ENCODE measurements at regions not wholly inside any gene's neighbourhood (a gene's known extent, or its start where the extent isn't known, plus 50 kb on each side); places are given as distances from the start of the nearest gene placed in this dataset.
A peak's percentile ranks its signal among the peaks of the same experiment; 100 is the strongest.
"Not testable (repeated sequence)": the region's sequence is repeated elsewhere in the genome, so short reads cannot be mapped to it uniquely, and the experiment has no call there.

GRCh38 chrX:28205905-28206304, 224.7 kb upstream of the DCAF8L1 start:
- DNase-seq (ENCODE audit: low read depth in 4 of 4, low spot score in 3 of 4) = no peak

- no peak for DNase-seq (ENCODE audit: low read depth in 4 of 4, low spot score in 3 of 4)
Measured at GRCh38 chrX:28205126-28205525, 223.9 kb upstream of the DCAF8L1 start.

DNA sequence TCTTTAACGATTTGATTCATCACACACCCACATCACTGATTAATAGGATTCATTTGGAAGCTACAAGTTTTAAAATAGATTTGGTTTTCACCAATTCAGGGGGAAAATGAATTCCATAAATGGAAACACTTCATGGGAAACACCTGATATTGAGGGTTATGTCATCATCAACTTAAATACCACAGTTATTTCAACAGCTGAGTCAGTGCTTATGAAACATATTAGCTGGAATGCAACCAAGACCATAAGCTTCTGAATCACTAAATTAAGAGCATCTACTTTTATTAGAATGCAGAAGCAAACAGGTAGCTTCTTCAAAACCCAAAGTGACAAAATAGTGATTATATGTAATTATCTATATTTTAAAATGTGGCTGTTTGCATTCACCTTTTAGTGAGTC, 207.8 kb upstream of the DCAF8L1 start:
- no peak for DNase-seq (ENCODE audit: low read depth in 4 of 4, low spot score in 3 of 4)

DNA sequence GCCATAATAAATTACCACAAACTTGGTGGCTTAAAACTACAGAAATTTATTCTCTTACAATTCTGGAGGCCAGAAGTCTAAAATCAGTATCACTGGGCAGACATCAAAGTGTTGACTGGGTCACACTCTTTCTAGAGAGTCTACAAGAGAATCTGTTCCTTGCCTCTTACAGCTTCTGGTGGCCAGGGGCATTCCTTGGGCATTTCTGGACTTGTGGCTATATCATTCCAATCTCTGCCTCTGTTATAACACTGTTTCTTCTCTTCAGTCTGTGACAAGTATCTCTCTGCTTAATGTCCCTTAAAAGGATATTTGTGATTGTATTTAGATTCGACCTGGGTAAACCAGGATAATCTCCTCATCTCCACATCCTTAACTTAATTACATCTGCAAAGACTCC, 207.3 kb upstream of the DCAF8L1 start:
- no peak for DNase-seq (ENCODE audit: low read depth in 4 of 4, low spot score in 3 of 4)

- DNase-seq (ENCODE audit: low read depth in 4 of 4, low spot score in 3 of 4) = no peak
Measured at GRCh38 chrX:28180096-28180495, 198.8 kb upstream of the DCAF8L1 start.

GRCh38 chrX:28178206-28178605, 197.0 kb upstream of the DCAF8L1 start:
- DNase-seq (ENCODE audit: low read depth in 4 of 4, low spot score in 3 of 4) = no peak

GRCh38 chrX:28177202-28177601, 196.0 kb upstream of the DCAF8L1 start:
- DNase-seq (ENCODE audit: low read depth in 4 of 4, low spot score in 3 of 4) = no peak

- DNase-seq (ENCODE audit: low read depth in 4 of 4, low spot score in 3 of 4) = no peak
Measured at GRCh38 chrX:28170713-28171112, 189.5 kb upstream of the DCAF8L1 start.

DNA sequence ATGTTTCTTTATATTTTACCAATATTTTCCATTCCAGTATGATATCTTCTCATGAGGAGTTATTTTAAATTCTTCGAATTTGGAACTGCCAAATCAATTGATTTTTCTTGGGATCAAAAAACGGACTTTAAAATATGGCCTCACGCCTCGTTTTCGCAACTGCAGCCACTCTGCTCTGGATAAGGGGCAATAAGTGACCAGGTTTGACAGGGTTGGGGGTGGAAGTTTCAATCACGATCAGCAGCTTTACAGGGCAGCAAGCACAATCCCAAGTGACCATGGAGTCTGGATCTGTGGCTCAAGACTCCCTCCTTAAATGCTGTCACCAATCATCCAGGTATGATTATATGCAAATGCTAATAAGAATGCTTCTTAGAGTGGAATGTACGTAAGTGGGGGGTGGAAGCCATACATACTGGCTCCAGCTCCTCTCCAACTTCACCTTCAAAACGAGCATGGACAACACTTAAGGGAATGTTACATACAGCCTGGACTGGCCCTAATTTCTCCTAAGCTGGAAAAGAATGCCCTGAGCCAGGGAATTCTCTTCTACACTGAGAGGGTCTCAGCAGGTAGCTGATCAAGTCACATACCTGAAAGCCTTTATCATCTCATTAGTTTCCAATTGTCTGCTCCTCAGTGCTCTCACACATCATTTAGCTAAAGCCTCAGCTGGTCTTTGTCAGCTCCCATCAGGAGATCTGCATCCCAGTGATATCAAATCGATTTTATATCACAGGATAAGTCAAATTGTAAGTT, 176.9 kb upstream of the DCAF8L1 start:
- no peak for DNase-seq (ENCODE audit: low read depth in 4 of 4, low spot score in 3 of 4)

DNA sequence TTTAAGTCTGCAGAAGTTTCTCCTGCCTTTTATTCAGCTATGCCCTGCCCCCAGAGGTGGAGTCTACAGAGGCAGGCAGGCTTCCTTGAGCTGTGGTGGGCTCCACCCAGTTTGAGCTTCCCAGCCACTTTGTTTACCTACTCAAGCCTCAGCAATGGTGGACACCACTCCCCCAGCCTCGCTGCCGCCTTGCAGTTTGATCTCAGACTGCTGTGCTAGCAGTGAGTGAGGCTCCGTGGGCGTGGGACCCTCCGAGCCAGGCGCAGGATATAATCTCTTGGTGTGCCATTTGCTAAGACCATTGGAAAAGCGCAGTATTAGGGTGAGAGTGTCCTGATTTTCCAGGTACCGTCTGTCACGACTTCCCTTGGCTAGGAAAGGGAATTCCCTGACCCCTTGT, 171.0 kb upstream of the DCAF8L1 start:
- not testable (repeated sequence) for DNase-seq (ENCODE audit: low read depth in 4 of 4, low spot score in 3 of 4)

DNA sequence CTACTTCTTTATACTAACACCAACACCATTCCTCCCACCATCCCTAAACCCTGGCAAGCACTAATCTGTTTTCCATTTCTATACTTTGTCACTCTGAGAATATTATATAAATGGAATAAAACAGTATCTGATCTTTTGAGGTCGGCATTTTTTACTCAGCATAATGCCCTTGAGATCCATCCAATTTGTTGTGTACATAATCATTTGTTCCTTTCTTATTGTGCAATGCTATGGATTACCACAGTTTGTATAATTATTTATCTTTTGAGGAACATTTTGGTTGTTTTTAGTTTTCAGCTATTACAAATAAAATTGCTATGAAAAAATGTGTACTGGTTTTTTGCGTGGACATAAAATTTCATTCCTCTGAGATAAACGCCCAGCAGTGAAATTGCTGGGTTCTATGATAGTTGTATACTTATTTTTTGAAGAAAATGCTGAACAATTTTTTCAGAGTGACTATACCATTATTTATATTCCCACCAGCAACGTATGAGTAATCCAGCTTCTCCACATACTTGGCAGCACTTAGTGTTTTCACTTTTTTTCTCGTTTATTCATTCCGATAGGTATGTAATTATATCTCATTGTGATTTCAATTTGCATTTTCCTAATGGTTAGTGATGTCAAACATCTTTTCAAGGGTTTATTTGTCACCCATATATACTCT, 154.3 kb upstream of the DCAF8L1 start:
- DNase-seq (ENCODE audit: low read depth in 4 of 4, low spot score in 3 of 4) = no peak

DNA sequence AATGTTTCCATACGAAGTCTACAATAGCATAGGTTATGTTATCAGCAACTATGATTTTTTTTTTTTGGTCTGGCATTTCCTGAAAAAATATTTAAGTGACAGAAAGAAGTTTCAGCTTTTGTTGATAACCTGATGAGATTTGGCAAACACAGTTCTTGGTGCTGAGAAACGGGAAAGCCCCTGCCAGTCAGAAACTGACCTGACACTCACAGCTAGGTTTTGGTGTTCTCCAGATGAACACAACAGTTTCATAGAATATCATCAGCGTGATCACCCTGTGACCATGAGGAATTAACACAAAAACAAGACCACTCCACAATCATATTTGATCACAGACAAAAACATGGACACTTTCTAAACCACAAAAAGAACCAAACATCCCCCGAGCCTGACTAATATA, 152.5 kb upstream of the DCAF8L1 start:
- no peak for DNase-seq (ENCODE audit: low read depth in 4 of 4, low spot score in 3 of 4)

DNA sequence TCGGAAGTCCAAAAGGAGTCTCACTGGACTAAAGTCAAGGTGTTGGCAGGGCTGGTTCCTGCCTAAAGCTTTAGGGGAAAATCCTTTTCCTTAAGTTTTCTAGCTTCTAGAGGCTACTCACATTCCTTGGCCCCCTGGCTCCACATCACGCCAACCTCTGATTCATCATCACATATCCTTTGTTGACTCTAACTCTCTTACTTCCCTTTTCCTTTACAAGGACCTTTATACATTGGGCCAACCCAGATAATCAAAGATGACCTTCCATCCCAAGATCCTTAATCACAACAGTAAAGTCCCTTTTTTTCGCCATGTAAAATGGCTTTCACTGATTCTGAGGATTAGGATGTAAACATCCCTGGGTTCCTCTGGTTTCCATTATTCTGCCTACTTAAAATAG, 146.4 kb upstream of the DCAF8L1 start:
- DNase-seq (ENCODE audit: low read depth in 4 of 4, low spot score in 3 of 4) = no peak

DNA sequence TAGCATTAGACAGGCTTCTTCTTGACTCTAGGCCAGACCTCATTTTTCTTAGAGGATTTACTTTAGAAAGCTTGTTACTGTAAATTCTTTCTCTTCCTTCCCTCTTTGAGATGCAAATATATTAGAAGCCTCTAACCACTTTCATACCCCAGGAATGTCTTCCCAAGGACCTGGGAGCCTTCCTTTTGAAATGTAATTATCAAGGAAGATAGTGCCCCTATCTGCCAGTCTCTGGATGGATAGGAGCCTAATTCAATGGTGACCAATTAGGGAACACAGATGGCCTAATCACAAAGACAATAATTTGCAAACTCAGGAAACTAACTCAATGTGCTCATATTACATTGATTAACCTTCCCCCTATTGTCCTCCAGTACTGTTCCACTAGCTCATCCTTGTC, 145.6 kb upstream of the DCAF8L1 start:
- no peak for DNase-seq (ENCODE audit: low read depth in 4 of 4, low spot score in 3 of 4)

DNA sequence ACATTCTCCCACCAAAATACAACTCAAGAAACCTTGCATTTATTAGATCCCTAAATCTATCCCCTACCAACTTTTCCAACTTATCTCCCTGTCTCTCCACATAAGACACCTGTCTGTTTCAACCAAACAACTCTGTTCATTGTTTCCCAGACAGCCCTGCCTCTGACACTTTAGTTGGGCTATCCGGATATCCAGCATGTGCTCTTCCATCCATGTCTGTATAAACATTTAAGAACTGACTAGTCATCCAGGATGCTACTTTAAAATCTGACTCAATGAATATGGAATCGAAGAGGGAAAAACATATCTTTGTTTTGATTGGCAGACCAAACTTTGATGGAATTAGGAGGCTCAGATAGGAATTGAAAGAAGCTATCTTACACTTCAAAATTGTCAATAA, 143.2 kb upstream of the DCAF8L1 start:
- no peak for DNase-seq (ENCODE audit: low read depth in 4 of 4, low spot score in 3 of 4)

DNA sequence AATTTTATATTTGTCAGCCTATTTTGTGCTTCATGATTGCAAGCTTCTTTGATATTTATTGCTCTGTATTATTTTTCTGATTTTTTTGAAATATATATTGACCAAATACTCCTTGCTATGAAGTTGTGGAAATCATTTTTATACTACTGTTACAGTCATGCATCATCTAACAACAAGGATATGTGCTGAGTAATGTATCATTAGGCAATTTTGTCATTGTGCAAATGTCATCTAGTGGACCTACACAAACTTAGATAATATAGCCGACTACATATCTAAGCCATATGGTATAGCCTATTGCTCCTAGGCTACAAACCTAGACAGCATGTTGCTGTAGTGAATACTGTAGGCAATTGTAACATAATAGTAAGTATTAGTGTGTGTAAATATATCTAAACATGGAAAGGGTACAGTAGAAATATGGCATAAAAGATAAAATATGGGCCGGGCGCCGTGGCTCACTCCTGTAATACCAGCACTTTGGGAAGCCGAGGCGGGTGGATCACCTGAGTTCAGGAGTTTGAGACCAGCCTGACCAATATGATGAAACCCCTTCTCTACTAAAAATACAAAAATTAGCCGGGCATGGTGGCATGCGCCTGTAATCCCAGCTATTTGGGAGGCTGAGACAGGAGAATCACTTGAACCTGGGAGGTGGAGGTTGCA, 139.5 kb upstream of the DCAF8L1 start:
- DNase-seq (ENCODE audit: low read depth in 4 of 4, low spot score in 3 of 4) = not testable (repeated sequence)

DNA sequence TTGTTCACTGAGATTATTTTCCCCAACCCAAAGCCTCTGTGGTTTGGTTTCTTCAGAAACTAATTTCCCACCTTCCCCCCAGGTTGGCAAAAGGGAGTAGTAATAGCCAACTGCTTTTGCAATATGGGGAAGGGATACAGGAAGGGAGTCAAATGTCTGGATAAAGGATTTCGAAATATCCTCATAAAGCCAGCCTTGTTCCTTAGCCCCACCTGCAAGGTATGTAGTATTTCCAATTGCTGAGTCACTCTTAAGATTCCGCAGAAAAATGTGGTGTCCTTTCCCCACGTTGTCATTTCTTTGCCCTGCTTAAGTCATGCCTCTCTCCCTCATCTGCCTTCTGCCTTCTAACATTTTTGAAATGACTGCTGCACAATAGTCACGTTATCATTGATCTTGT, 138.8 kb upstream of the DCAF8L1 start:
- DNase-seq (ENCODE audit: low read depth in 4 of 4, low spot score in 3 of 4) = no peak

DNA sequence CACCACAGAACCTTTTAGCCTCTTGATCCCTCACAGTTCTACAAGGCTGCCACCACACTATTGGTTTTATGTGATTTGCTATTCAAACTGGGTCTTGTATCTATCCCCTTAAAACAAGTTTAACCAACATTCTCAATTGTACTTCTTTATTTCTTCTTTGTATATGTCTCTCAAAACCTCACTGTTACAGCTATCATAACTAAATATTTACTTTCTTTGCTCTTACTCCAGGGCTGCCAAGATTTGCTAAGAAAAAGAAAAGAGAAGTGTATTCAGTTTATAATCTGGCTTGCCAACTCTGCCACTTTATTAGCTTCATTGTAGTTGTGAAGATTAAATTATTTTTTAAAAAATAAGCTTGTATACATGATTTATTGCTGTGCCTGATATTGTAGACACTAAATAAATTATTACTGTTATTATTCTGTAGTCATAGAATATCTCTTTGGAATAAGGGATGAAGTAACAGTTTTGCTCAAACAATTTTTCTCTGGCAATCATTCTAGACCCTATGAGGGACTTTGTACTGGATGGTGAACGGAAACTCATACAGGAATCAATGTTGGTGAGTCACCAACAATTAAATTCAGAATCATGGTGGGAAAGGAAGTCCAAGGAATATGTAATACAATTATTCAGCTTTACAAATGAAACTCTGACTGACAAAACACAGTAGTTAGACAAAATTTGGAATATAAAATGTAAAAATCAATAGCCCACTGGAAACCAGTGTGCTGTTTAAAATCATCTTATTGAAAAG, 127.1 kb upstream of the DCAF8L1 start:
- DNase-seq (ENCODE audit: low read depth in 4 of 4, low spot score in 3 of 4) = no peak

DNA sequence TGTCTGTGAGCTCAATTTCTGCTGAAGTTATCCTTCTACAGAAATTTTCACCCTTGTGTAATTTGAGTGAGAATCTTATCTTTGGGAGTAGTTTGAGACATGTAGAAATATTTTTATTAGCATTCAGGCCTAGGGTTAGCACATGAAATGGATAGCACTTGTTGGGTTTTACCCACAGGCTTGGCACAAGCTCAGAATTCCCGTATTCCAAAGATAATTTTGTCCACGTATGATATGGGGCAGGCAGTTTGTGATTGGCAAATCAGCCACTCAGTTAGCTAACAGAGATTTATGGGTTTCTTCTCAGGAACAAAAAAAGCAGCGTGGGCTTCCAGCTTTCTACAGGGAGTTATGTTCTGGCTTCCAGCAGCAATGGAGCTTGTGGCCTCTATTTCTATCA, 117.9 kb upstream of the DCAF8L1 start:
- DNase-seq (ENCODE audit: low read depth in 4 of 4, low spot score in 3 of 4) = no peak

- no peak for DNase-seq (ENCODE audit: low read depth in 4 of 4, low spot score in 3 of 4)
Measured at GRCh38 chrX:28085653-28086052, 104.4 kb upstream of the DCAF8L1 start.

DNA sequence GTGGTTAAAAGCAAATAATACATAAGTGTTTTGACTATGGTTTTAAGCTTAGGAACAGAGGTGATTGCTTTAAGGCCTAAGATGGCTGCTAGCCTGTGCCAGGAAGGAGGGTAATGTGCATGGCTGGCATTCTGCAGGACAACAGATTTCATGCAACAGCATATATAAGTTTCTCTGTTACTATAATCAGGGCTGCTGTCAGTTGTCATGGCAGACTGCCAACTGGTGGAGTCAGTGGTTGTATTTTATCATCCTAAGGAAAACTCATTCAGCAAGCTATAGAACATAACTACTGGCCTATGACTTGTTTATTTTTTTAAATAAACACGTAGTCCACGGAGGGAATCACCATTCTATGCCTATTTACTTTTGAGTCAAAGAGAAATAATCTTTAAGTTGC, 77.7 kb upstream of the DCAF8L1 start:
- peak in 3 of 4 donors; percentile 0 to 1 (median 1) for DNase-seq (ENCODE audit: low read depth in 4 of 4, low spot score in 3 of 4)
